Esophagus muscularis mucosa (tissue), 4 donors: ENCODE measurements at regions not wholly inside any gene's neighbourhood (a gene's known extent, or its start where the extent isn't known, plus 50 kb on each side); places are given as distances from the start of the nearest gene placed in this dataset.

Experiments
- DNase-seq: peaks from one replicate; pipeline ENCODE4 v3.0.0-alpha.2; 2017; ENCODE audit errors: extremely low spot score
- H3K27ac ChIP-seq, 4 donors: fragments of 200-600 bp; sonication (generic); replicated peaks in 1 of 4; 1 replicate in 3 of 4; 2 replicates in 1 of 4; pipeline ENCODE4 v1.5.1; 2016 to 2019; ENCODE audit warnings: mild to moderate bottlenecking in 1 of 4
- H3K27me3 ChIP-seq, 4 donors: fragments of 200-600 bp; sonication (generic); one replicate each; pipeline versions ENCODE4 v1.5.1 to v1.6.0; 2016 to 2019
- H3K36me3 ChIP-seq, 4 donors: fragments of 200-600 bp; sonication (generic); one replicate each; pipeline ENCODE4 v1.5.1; 2016 to 2019
- H3K4me1 ChIP-seq, 4 donors: fragments of 200-600 bp; sonication (generic); one replicate each; pipeline ENCODE4 v1.5.1; 2016 to 2019
- H3K4me3 ChIP-seq, 4 donors: fragments of 200-600 bp; sonication (generic); 1 replicate in 2 of 4; 2 replicates in 2 of 4; pipeline ENCODE4 v1.5.1; 2016 to 2019; ENCODE audit warnings: mild to moderate bottlenecking in 4 of 4, moderate library complexity in 1 of 4
- H3K9me3 ChIP-seq, 4 donors: fragments of 200-600 bp; sonication (generic); 1 replicate in 3 of 4; 2 replicates in 1 of 4; pipeline ENCODE4 v1.5.1; 2016 to 2019
- CTCF ChIP-seq, 3 experiments: fragments of 200-600 bp in 2 of 3; fragments of 450-650 bp in 1 of 3; sonication (generic) in 2 of 3; IDR thresholded peaks; one replicate each; pipeline ENCODE4 v1.5.1; 2017 to 2019; ENCODE audit warnings: antibody characterized with exemption in 3 of 3, mild to moderate bottlenecking in 2 of 3, moderate library complexity in 1 of 3
- EP300 ChIP-seq: sonication (generic); formaldehyde crosslinking; IDR thresholded peaks from one replicate; pipeline ENCODE4 v1.6.1; 2017; ENCODE audit warnings: antibody characterized with exemption
- POLR2A ChIP-seq: fragments of 450-650 bp; IDR thresholded peaks from one replicate; pipeline ENCODE4 v1.6.1; 2017; ENCODE audit warnings: antibody characterized with exemption, moderate library complexity, mild to moderate bottlenecking, low read depth
- POLR2AphosphoS5 ChIP-seq, 2 donors: sonication (generic); formaldehyde crosslinking; IDR thresholded peaks; one replicate each; pipeline ENCODE4 v1.6.1; 2017; ENCODE audit warnings: antibody characterized with exemption in 2 of 2
- WGBS: methylation state at CpG from one replicate; pipeline ENCODE4 v1.1.5; 2018; 5-methylcytosine and 5-hydroxymethylcytosine counted together
- intact Hi-C: fragments of 100-400 bp; cut with DNase I; formaldehyde crosslinking; loops from one replicate; pipeline ENCODE4 v1.15.1; 2023

- Histone ChIP-seq H3K4me1 (no peaks in the 10 kb centered on the region), H3K27ac (no peak overlapping the region), H3K9me3 (no peaks in the 10 kb centered on the region), H3K4me3 (no peak overlapping the region), H3K36me3 (no peaks in the 10 kb centered on the region), H3K27me3 (peaks cover 0 to 53% (median 0%) of the 10 kb centered on the region in 4 donors)
- intact Hi-C loops, result no loop called here
- TF ChIP-seq POLR2A (no peak), POLR2AphosphoS5 (IDR thresholded peaks at IDR 0.05) (no peak), EP300 (no peak), CTCF (IDR thresholded peaks at IDR 0.05) (no peak)
- 97% methylated on average over 8 of the region's 9 CpGs for WGBS
- no peak for DNase-seq
Observed at GRCh38 chr22:49096476-49096875, 731.2 kb downstream of the BRD1 start.

GRCh38 chr22:49095366-49095765 lies 732.3 kb downstream of the BRD1 start:
- DNase-seq, result no peak
- no peak overlapping the region for H3K4me3 ChIP-seq
- H3K36me3 ChIP-seq, result no peaks in the 10 kb centered on the region
- intact Hi-C loops, result no loop called here
- no peak overlapping the region for H3K27ac ChIP-seq
- H3K9me3 ChIP-seq, result no peaks in the 10 kb centered on the region
- TF ChIP-seq CTCF (IDR thresholded peaks at IDR 0.05) (no peak), POLR2AphosphoS5 (IDR thresholded peaks at IDR 0.05) (no peak), POLR2A (no peak), EP300 (no peak)
- peaks cover 0 to 51% (median 0%) of the 10 kb centered on the region in 4 donors for H3K27me3 ChIP-seq
- no peaks in the 10 kb centered on the region for H3K4me1 ChIP-seq
- WGBS, result 81% methylated on average over 10 of the region's 19 CpGs

GRCh38 chr22:49094858-49095257 lies 732.8 kb downstream of the BRD1 start:
- DNase-seq, result no peak
- Histone ChIP-seq H3K4me3 (no peak overlapping the region), H3K27ac (no peak overlapping the region), H3K27me3 (peaks cover 0 to 52% (median 0%) of the 10 kb centered on the region in 4 donors), H3K9me3 (no peaks in the 10 kb centered on the region), H3K36me3 (no peaks in the 10 kb centered on the region), H3K4me1 (no peaks in the 10 kb centered on the region)
- WGBS, result 77% methylated on average over 11 of the region's 18 CpGs
- intact Hi-C loops, result no loop called here
- no peak for TF ChIP-seq POLR2A
- no peak for TF ChIP-seq POLR2AphosphoS5 (IDR thresholded peaks at IDR 0.05)
- no peak for TF ChIP-seq EP300
- TF ChIP-seq CTCF (IDR thresholded peaks at IDR 0.05), result no peak

GRCh38 chr22:49094151-49094550 lies 733.5 kb downstream of the BRD1 start:
- no peak overlapping the region for H3K4me3 ChIP-seq
- no peak overlapping the region for H3K27ac ChIP-seq
- H3K4me1 ChIP-seq, result no peaks in the 10 kb centered on the region
- no peaks in the 10 kb centered on the region for H3K36me3 ChIP-seq
- no peak for DNase-seq
- TF ChIP-seq CTCF (IDR thresholded peaks at IDR 0.05), result no peak
- TF ChIP-seq POLR2AphosphoS5 (IDR thresholded peaks at IDR 0.05), result no peak
- TF ChIP-seq EP300, result no peak
- no peak for TF ChIP-seq POLR2A
- peaks cover 0 to 53% (median 0%) of the 10 kb centered on the region in 4 donors for H3K27me3 ChIP-seq
- intact Hi-C loops, result no loop called here
- WGBS, result 71% methylated on average over 7 of the region's 7 CpGs
- H3K9me3 ChIP-seq, result no peaks in the 10 kb centered on the region

GRCh38 chr22:49093192-49093880 lies 734.3 kb downstream of the BRD1 start:
- no peak overlapping the region for H3K27ac ChIP-seq

More at GRCh38 chr22:49093192-49093880, 734.3 kb downstream of the BRD1 start:
- Histone ChIP-seq H3K27me3 (peaks cover 0 to 60% (median 0%) of the 10 kb centered on the region in 4 donors), H3K4me1 (no peaks in the 10 kb centered on the region), H3K36me3 (no peaks in the 10 kb centered on the region), H3K4me3 (no peak overlapping the region), H3K9me3 (no peaks in the 10 kb centered on the region)
- TF ChIP-seq POLR2A, result no peak
- TF ChIP-seq CTCF (IDR thresholded peaks at IDR 0.05), result no peak
- no peak for TF ChIP-seq POLR2AphosphoS5 (IDR thresholded peaks at IDR 0.05)
- TF ChIP-seq EP300, result no peak
- DNase-seq, result no peak
- intact Hi-C loops, result no loop called here
- 79% methylated on average over 12 of the region's 23 CpGs for WGBS
